HG03575 (cell line): ENCODE measurements at regions not wholly inside any gene's neighbourhood (a gene's known extent, or its start where the extent isn't known, plus 50 kb on each side); places are given as distances from the start of the nearest gene placed in this dataset.
"Not testable (repeated sequence)": the region's sequence is repeated elsewhere in the genome, so short reads cannot be mapped to it uniquely, and the experiment has no call there.

Experiments used
- ATAC-seq: cut with Tn5 transposase; IDR thresholded peaks from one replicate; pipeline ENCODE4 v1.9.1; 2021; ENCODE audit not compliant: unreplicated experiment, insufficient number of reproducible peaks, low FRiP score; ENCODE audit errors: extremely low read depth

GRCh38 chr4:189001971-189002450 is 862.8 kb downstream of the TRIML1 start:
- no peak for ATAC-seq

- no peak for ATAC-seq
These were observed 863.2 kb downstream of the TRIML1 start for GRCh38 chr4:189002475-189002874.

DNA sequence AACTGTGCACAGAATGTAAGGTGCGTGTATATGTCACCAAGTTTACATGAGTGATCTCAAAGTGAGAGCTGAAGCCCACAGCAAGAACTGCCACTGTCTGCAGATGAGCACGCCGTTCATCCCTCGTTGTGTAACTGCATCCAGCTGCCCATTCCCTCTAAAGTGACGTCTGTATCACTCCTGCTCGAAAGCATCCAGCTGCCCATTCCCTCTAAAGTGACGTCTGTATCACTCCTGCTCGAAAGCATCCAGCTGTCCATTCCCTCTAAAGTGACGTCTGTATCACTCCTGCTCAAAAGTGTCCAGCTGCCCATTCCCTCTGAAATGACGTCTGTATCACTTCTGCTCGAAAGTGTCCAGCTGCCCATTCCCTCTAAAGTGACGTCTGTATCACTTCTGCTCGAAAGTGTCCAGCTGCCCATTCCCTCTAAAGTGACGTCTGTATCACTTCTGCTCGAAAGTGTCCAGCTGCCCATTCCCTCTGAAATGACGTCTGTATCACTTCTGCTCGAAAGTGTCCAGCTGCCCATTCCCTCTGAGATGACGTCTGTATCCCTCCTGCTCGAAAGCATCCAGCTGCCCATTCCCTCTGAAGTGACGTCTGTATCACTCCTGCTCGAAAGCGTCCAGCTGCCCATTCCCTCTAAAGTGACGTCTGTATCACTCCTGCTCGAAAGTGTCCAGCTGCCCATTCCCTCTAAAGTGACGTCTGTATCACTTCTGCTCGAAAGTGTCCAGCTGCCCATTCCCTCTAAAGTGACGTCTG is 871.4 kb downstream of the TRIML1 start:
- not testable (repeated sequence) for ATAC-seq

GRCh38 chr4:189021831-189022230 is 882.6 kb downstream of the TRIML1 start:
- ATAC-seq = no peak

DNA sequence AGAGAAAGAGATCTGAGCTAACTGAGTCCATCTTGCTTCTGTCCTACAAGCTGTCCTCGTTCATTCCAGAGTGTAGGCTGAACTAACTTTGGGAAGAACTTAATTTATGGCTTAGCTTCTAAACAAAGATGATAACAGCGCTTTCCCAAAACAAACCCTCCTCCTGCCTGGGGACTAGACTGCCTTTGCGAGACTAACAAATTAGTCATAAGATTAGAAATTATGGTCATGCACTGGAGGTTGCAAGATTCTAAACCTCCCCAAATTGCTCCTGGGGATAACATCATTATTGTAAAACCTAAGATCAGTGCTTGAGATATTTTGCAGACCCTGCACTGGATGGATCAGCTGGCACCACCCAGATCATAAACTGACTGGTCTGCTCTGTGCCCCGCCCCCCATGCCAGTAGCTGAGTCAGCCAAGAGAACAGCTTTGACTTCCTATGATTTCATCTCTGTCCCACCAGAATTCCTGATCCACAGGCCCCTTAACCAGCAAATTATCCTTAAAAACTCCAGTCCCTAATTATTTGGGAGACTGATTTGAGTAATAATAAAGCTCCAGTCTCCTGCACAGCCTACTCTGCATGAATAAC is 883.3 kb downstream of the TRIML1 start:
- ATAC-seq = no peak

GRCh38 chr4:189029976-189030504 is 890.8 kb downstream of the TRIML1 start:
- no peak for ATAC-seq

- no peak for ATAC-seq
These were observed 893.5 kb downstream of the TRIML1 start for GRCh38 chr4:189032606-189033338.

DNA sequence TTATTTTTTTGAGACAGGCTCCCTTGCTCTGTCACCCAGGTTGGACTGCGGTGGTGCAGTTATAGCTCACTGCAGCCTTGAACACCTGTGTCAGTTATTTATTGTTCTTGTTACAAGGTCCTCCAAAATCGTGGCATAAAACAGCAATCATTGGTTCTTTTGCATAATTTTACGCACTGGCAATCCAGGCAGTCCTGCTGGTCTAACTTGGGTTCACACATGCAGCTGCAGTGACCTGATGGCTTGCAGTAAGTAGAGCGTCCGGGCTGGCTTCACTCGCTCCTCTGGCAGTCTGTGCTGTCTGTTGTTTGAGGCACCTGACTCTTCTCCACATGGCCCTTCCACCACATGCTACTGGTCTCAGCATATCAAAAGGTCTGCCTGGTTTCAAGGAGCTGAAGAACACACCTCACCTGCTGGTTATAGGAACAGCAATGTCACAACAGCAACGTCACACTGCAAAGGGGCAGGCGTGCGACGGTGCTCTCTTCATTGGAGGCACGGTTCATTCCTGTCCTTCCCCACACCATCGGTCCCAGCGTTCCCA is 894.6 kb downstream of the TRIML1 start:
- ATAC-seq = no peak

DNA sequence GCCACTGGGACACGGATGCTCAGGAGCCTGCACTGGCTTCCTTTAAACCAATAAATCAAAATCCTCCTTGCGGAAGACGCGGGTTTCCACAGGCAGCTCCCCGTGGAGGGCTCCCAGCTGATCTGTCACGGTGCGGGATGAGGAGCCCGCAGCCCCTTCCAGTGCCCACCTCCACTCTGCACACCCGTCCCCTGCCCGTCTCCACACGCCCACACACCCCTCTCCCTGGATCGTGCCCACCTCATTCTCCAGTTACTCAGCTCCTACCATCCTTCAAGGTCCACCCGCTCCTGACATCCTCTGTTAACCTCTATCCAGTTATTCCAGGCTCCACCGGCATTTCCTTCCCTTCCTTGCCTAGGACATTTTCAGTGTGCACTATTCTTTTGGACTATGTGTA is 895.9 kb downstream of the TRIML1 start:
- no peak for ATAC-seq

DNA sequence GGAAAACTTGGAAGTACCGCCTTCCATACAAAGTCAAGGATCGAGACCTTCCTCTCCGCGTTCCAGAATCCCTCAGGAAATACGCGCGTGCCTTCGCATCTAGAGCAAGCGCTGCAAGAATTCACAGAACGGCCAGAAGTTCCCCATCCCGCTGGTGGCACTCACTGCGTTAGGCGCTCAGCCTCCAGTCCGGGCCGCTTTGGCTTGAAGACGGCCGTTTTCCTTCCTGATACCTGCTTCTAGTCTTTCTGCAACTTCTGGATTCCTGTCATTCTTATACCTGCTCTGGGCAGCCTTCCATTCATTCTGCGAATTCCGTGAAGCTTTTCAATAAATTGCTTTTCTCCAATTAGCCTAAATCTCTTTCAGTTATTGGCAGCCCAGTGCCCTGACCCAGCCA is 896.4 kb downstream of the TRIML1 start:
- ATAC-seq = no peak

DNA sequence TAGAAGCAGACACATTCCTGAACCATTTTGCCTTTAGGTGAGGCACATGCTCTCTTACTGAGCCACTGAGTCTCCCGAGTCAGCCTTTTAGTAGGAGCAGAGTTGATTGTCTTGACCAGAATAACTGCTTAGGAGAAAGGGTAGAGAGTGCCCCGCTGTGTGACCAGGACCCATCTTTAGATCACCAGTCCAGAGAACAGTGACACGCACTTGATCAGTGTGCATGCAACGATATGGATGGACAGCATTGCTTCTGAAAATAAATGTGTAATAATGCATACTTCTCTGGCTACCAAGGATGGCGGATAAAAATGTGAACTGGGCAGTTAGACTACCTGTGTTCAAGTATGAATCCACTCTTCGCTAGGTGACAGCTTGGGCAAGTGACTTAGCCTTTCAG is 897.7 kb downstream of the TRIML1 start:
- ATAC-seq = no peak

DNA sequence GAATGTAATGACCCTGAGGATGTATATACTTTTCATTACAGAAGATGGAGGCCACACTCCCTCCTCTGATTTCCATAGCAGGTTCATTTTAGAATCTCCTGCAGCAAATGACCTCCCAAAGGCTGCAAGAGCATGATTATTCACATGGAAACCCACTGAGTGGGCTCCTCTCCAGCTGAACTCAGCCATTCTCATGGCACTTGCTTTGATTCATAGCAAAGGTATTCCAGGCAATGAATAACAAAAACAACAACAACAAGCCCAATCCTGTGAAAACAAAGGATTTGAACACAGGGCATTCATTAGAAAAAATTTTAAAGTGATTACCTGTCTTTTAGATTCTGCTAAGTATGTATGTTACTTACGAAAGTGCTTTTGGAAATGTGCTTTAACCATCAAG is 894.0 kb upstream of the FRG1 start:
- no peak for ATAC-seq

- no peak for ATAC-seq
These were observed 892.6 kb upstream of the FRG1 start for GRCh38 chr4:189048119-189048518.

DNA sequence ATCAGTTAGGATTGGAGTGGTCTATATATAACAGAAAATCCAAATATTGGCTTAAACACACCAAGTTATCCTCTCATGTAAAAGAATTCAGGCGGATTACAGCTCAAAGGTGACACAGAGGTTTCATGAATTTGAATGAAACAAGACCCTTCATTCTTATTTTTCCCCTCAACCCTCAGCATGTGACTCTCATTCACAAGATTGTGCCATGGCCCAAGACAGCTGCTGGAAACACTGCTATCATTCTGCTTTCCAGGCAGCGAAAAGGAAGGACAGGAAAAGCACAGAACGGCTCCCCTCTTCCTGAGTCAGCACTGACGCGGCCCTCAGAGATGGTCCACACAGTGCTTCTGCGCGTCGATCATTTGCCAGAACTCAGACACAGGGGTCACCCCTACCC is 891.0 kb upstream of the FRG1 start:
- ATAC-seq = no peak

DNA sequence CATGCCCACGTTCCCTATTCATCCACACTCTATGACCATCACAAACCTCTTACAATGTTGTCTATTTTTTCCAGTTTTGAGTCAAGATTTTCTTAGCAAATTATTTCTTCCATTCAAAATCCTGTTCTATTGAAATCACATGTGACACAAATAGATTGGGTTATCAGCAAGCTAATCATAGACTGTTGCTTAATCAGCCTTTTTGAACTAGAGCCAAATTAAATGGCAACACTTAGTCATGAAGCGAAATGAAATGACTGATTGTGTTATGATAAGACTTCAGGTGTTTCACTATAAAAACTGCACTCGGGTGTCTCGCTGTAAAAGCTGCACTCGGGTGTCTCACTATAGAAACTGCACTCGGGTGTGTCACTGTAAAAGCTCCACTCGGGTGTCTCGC is 890.0 kb upstream of the FRG1 start:
- ATAC-seq = no peak

DNA sequence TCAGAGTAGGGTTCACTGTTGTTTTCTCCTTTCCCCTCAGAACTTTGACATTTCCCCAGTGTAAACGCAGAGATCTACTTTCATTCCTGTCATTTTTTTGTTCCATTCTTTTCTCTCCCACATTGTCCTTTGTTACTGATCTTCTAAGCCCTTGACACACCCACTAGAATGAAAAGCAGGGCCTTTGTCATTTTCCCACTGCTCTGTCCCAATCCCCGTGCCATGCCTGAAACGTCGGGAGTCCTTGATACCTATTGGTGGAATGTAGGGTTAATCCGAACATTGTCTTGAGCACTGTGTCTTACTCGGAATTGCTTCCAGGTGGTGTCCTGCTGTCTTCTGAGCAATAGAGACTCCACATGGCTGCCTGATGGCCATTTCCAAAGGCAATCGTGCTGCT is 887.1 kb upstream of the FRG1 start:
- ATAC-seq = no peak

- no peak for ATAC-seq
These were observed 880.6 kb upstream of the FRG1 start for GRCh38 chr4:189060104-189060503.

GRCh38 chr4:189062047-189062820 is 878.4 kb upstream of the FRG1 start:
- ATAC-seq = no peak

DNA sequence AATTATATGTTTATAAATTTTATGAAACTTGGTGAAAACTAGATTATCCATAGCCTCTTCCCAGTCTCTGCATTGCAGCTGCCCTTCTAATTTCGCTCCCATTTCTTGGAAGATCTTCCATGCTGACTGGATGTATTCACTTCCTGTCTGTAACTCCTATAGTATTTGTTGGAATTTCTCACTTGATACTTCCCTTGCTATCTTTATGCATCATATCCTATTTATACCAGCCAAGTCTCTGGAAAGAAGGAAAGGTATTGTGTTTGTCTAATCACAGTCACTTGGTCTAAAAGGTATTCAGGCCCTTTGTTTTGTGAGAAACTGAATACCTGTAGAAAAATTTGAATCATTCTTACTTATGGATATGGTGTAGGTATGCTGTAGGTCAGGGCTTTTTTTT is 870.9 kb upstream of the FRG1 start:
- no peak for ATAC-seq
